22Rv1 (cell line): ENCODE measurements at regions not wholly inside any gene's neighbourhood (a gene's known extent, or its start where the extent isn't known, plus 50 kb on each side); places are given as distances from the start of the nearest gene placed in this dataset.

Source experiments
- ZFX ChIP-seq: fragments of 450-650 bp; IDR thresholded peaks from 2 replicates; pipeline ENCODE4 v1.6.1; 2017; ENCODE audit warnings: antibody characterized with exemption, borderline replicate concordance
- TF ChIP-seq, protein P1 (sequence below): fragments of 450-650 bp; IDR thresholded peaks from 2 replicates; pipeline ENCODE4 v1.5.1; 2017; ENCODE audit warnings: mild to moderate bottlenecking

DNA sequence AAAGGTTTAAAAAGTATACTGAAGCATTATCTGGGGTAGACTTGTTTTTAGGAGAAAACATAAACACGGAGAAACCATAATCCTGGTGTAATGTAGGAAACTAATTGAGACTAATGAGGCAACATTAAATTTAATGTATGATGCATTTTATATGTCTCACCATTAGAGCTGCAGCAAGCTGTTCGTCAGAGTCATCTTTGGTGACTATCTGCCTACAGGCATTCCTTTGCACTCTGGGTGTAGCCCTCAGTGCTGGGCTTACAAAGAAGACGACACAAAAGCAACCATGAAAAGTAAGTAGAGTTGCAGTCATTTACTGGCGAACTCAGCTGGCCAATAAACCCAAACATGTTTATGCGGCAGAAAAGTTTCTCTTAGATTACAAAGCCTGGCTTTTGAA lies 415.3 kb upstream of the ZEB2 start:
- TF ChIP-seq, protein P1, sequence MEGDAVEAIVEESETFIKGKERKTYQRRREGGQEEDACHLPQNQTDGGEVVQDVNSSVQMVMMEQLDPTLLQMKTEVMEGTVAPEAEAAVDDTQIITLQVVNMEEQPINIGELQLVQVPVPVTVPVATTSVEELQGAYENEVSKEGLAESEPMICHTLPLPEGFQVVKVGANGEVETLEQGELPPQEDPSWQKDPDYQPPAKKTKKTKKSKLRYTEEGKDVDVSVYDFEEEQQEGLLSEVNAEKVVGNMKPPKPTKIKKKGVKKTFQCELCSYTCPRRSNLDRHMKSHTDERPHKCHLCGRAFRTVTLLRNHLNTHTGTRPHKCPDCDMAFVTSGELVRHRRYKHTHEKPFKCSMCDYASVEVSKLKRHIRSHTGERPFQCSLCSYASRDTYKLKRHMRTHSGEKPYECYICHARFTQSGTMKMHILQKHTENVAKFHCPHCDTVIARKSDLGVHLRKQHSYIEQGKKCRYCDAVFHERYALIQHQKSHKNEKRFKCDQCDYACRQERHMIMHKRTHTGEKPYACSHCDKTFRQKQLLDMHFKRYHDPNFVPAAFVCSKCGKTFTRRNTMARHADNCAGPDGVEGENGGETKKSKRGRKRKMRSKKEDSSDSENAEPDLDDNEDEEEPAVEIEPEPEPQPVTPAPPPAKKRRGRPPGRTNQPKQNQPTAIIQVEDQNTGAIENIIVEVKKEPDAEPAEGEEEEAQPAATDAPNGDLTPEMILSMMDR = no peak
- TF ChIP-seq ZFX = no peak
